Heart left ventricle (tissue), 16 donors: ENCODE measurements at regions not wholly inside any gene's neighbourhood (a gene's known extent, or its start where the extent isn't known, plus 50 kb on each side); places are given as distances from the start of the nearest gene placed in this dataset.

Experiments
- ATAC-seq, 4 donors: fragments of 200-7000 bp; cut with Tn5 transposase; one replicate each; pipeline ENCODE4 v1.9.1; 2020 to 2022; ENCODE audit warnings: moderate library complexity in 4 of 4, mild to moderate bottlenecking in 3 of 4, moderate number of reproducible peaks in 1 of 4
- DNase-seq, 5 donors: peaks; one replicate each; pipeline ENCODE4 v3.0.0-alpha.2; 2020
- H3K27ac ChIP-seq, 12 donors: fragments of 200-600 bp; sonication (generic) in 4 of 12; one replicate each; pipeline versions ENCODE4 v1.5.0 to v1.8.0; 2016 to 2022; ENCODE audit warnings: mild to moderate bottlenecking in 2 of 12
- H3K27me3 ChIP-seq, 9 donors: fragments of 200-600 bp; sonication (generic) in 2 of 9; one replicate each; pipeline versions ENCODE4 v1.5.1 to v1.8.0; 2016 to 2022; ENCODE audit warnings: mild to moderate bottlenecking in 3 of 9
- H3K36me3 ChIP-seq, 9 donors: fragments of 200-600 bp; sonication (generic) in 2 of 9; one replicate each; pipeline versions ENCODE4 v1.5.0 to v1.8.0; 2018 to 2022; ENCODE audit warnings: mild to moderate bottlenecking in 2 of 9
- H3K4me1 ChIP-seq, 12 donors: fragments of 200-600 bp; sonication (generic) in 4 of 12; one replicate each; pipeline versions ENCODE4 v1.5.0 to v1.8.0; 2016 to 2022; ENCODE audit warnings: mild to moderate bottlenecking in 3 of 12
- H3K4me3 ChIP-seq, 12 donors: fragments of 200-600 bp; sonication (generic) in 4 of 12; one replicate each; pipeline versions ENCODE4 v1.5.0 to v1.8.0; 2017 to 2022; ENCODE audit warnings: mild to moderate bottlenecking in 9 of 12, moderate library complexity in 4 of 12
- H3K9me3 ChIP-seq, 12 donors: fragments of 200-600 bp; sonication (generic) in 4 of 12; one replicate each; pipeline versions ENCODE4 v1.5.0 to v1.8.0; 2016 to 2022; ENCODE audit warnings: mild to moderate bottlenecking in 1 of 12
- POLR2A ChIP-seq, 2 donors: fragments of 450-650 bp; IDR thresholded peaks; one replicate each; pipeline ENCODE4 v1.6.1; 2017; ENCODE audit warnings: antibody characterized with exemption in 2 of 2, mild to moderate bottlenecking in 2 of 2, moderate library complexity in 2 of 2
- WGBS, 4 donors: extraction: QIAGEN DNeasy Blood & Tissue Kit in 2 of 4; methylation state at CpG; one replicate each; pipeline versions ENCODE4 v1.1.5 to v1.1.7; 2013 to 2018; 5-methylcytosine and 5-hydroxymethylcytosine counted together
- intact Hi-C, 10 donors: fragments of 100-400 bp; cut with DNase I; formaldehyde crosslinking; loops; one replicate each; pipeline versions ENCODE4 v1.11.1 to v1.14.2; 2022
- TF ChIP-seq, protein P1 (sequence below), 12 donors: fragments of 200-600 bp; sonication (generic) in 4 of 12; IDR thresholded peaks; one replicate each; pipeline versions ENCODE4 v1.5.0 to v1.8.0; 2018 to 2022; ENCODE audit warnings: antibody characterized with exemption in 12 of 12, mild to moderate bottlenecking in 5 of 12
- donor health status: ischemic (EF 13 %, LVEDD 7.1; RV severe dilation, severe dysfunction).
- donor health status: healthy with polysubstance abuse.
- donor health status: DM: no; HTN: yes; CAD: no.
- donor health status: DM: no; HTN: no; CAD: no.
- donor health status: ischemic (EF 25% LVEDD 6.9; RV normal size, moderate dysfunction).
- donor health status: ischemic (EF 25% LVEDD 5.7; RV mildly dilated, moderate dysfunction).
- donor health status: healthy.
- donor health status: DM: yes; HTN: yes; CAD: no.
- donor health status: ischemic (EF 35%, LVEDD 5.7; RV mildly dilated, moderate dysfunction).
- donor health status: nonischemic (EF 11% LVEDD 7.7; RV severe dilation, severe dysfunction).
- donor health status: DM: yes; HTN: yes; CAD: no.
- donor health status: PGD.
- donor health status: ischemic (EF 29% LVEDD 5.4; RV normal size, mild dysfunction).
- donor health status: nonischemic (EF 23%, LVEDD 6.1; RV moderate dilation, normal function).

DNA sequence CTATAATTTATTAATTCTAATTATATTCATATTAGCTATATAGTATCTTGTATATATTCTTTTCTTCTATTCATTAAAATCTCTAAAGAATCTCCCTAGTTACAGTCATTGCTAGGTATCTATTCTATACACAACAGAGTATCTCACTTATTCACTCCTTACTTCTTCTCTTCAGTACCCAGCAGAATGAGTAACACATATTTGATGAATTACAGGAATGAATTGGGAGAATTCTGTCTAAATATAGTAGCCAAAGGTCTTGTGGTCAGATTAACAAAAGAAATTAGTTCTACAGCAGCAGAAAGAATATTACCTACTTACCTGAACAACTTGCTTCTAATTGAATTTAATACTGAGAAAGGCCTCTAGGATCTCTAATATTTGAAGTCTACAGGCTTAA lies 758.0 kb upstream of the ZEB2 start:
- Histone ChIP-seq H3K27ac (no peak overlapping the region), H3K4me3 (no peak overlapping the region), H3K9me3 (peaks cover 0 to 17% (median under 1%) of the 10 kb centered on the region in 12 donors), H3K4me1 (no peaks in the 10 kb centered on the region), H3K36me3 (no peaks in the 10 kb centered on the region), H3K27me3 (no peaks in the 10 kb centered on the region)
- DNase-seq = no peak
- no peak for ATAC-seq
- intact Hi-C loops = no loop called here
- TF ChIP-seq, protein P1, sequence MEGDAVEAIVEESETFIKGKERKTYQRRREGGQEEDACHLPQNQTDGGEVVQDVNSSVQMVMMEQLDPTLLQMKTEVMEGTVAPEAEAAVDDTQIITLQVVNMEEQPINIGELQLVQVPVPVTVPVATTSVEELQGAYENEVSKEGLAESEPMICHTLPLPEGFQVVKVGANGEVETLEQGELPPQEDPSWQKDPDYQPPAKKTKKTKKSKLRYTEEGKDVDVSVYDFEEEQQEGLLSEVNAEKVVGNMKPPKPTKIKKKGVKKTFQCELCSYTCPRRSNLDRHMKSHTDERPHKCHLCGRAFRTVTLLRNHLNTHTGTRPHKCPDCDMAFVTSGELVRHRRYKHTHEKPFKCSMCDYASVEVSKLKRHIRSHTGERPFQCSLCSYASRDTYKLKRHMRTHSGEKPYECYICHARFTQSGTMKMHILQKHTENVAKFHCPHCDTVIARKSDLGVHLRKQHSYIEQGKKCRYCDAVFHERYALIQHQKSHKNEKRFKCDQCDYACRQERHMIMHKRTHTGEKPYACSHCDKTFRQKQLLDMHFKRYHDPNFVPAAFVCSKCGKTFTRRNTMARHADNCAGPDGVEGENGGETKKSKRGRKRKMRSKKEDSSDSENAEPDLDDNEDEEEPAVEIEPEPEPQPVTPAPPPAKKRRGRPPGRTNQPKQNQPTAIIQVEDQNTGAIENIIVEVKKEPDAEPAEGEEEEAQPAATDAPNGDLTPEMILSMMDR (IDR thresholded peaks at IDR 0.05) = no peak
- TF ChIP-seq POLR2A (IDR thresholded peaks at IDR 0.05) = no peak

GRCh38 chr2:145273840-145274239 lies 753.9 kb upstream of the ZEB2 start:
- ATAC-seq (no peak), DNase-seq (no peak)
- no peaks in the 10 kb centered on the region for H3K27me3 ChIP-seq
- no peaks in the 10 kb centered on the region for H3K4me1 ChIP-seq
- no peaks in the 10 kb centered on the region for H3K36me3 ChIP-seq
- WGBS, 4 donors = 76 to 89% (median 85%) methylated on average over 1 of the region's 1 CpG
- no peak overlapping the region for H3K27ac ChIP-seq
- intact Hi-C loops = no loop called here
- H3K4me3 ChIP-seq = no peak overlapping the region
- TF ChIP-seq POLR2A (IDR thresholded peaks at IDR 0.05) = no peak
- TF ChIP-seq, protein P1 (IDR thresholded peaks at IDR 0.05) = no peak
- peaks cover 0 to 26% (median 5%) of the 10 kb centered on the region in 12 donors for H3K9me3 ChIP-seq

DNA sequence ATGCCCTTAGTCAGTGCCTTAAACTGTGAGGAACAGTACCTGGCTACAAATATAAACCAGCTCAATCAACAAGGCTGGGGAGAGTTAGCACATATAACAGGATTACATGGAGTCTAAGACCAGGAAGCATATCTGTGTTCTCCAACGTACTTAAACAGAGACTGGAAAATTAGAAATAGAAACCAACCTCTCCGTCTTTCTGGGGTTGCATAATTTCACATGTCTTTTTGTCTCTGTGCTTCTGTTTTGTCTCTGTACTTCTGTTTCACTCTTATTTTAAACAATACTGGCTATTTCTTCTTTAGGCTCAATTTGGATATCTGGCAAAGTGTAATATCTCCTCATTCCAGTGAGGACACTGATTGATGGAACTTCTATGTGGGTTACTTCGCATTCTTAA lies 749.0 kb upstream of the ZEB2 start:
- peaks cover 0 to 22% (median 0%) of the 10 kb centered on the region in 9 donors for H3K27me3 ChIP-seq
- no peaks in the 10 kb centered on the region for H3K36me3 ChIP-seq
- 80 to 81% (median 80%) methylated on average over 3 of the region's 3 CpGs for WGBS, 4 donors
- TF ChIP-seq, protein P1 (IDR thresholded peaks at IDR 0.05) = no peak
- no peak for TF ChIP-seq POLR2A (IDR thresholded peaks at IDR 0.05)
- H3K27ac ChIP-seq = no peak overlapping the region
- ATAC-seq = no peak
- no peak overlapping the region for H3K4me3 ChIP-seq
- intact Hi-C loops = no loop called here
- H3K9me3 ChIP-seq = peaks cover 0 to 25% (median 5%) of the 10 kb centered on the region in 12 donors
- no peaks in the 10 kb centered on the region for H3K4me1 ChIP-seq
- DNase-seq = no peak

GRCh38 chr2:145267451-145267850 lies 747.5 kb upstream of the ZEB2 start:
- H3K27ac ChIP-seq = no peak overlapping the region
- H3K4me3 ChIP-seq = no peak overlapping the region
- TF ChIP-seq POLR2A (IDR thresholded peaks at IDR 0.05) = no peak
- TF ChIP-seq, protein P1 (IDR thresholded peaks at IDR 0.05) = no peak
- H3K4me1 ChIP-seq = no peaks in the 10 kb centered on the region
- ATAC-seq = no peak
- H3K36me3 ChIP-seq = no peaks in the 10 kb centered on the region
- intact Hi-C loops = no loop called here
- H3K27me3 ChIP-seq = peaks cover 0 to 25% (median 0%) of the 10 kb centered on the region in 9 donors
- DNase-seq = no peak
- peaks cover 0 to 12% (median 4%) of the 10 kb centered on the region in 12 donors for H3K9me3 ChIP-seq
